ENCODE measurements at regions not wholly inside any gene's neighbourhood (a gene's known extent, or its start where the extent isn't known, plus 50 kb on each side); places are given as distances from the start of the nearest gene placed in this dataset.

GRCh38 chr11:34721646-34722045, 100.8 kb downstream of the EHF start:
- TF ChIP-seq CTCF (conservative IDR thresholded peaks at IDR 0.05; ENCODE audit: low read length) = no peak
- no peak for TF ChIP-seq EZH2phosphoT487 (IDR thresholded peaks at IDR 0.05; ENCODE audit: borderline replicate concordance, low read depth, low read length)

Measured in OCI-LY7 (cell line).